Spinal cord (tissue), 9 donors: ENCODE measurements at regions not wholly inside any gene's neighbourhood (a gene's known extent, or its start where the extent isn't known, plus 50 kb on each side); places are given as distances from the start of the nearest gene placed in this dataset.

Experiments
- DNase-seq, 6 donors: peaks; one replicate each; pipeline versions ENCODE4 v3.0.0 to v3.0.0-alpha.2; 2013 to 2015; ENCODE audit warnings: low spot score in 6 of 6, low read depth in 4 of 6
- H3K27ac ChIP-seq: one replicate; pipeline ENCODE4 v1.5.1; 2013; ENCODE audit warnings: low read depth, low read length, control low read depth
- H3K27me3 ChIP-seq: one replicate; pipeline ENCODE4 v1.6.1; 2013; ENCODE audit warnings: low read length; ENCODE audit not compliant: control insufficient read depth, insufficient read depth
- H3K36me3 ChIP-seq: one replicate; pipeline ENCODE4 v1.6.1; 2013; ENCODE audit warnings: low read length; ENCODE audit not compliant: control insufficient read depth, insufficient read depth
- H3K4me1 ChIP-seq: one replicate; pipeline ENCODE4 v1.6.1; 2013; ENCODE audit warnings: low read length; ENCODE audit not compliant: control insufficient read depth, insufficient read depth
- H3K4me3 ChIP-seq: one replicate; pipeline ENCODE4 v1.5.1; 2013; ENCODE audit warnings: low read depth, low read length, control low read depth
- H3K9me3 ChIP-seq: one replicate; pipeline ENCODE4 v1.6.1; 2013; ENCODE audit warnings: low read length; ENCODE audit not compliant: control insufficient read depth, insufficient read depth
- WGBS: methylation state at CpG from one replicate; pipeline ENCODE4 v1.1.5; 2013; ENCODE audit warnings: missing lambda C conversion rate; ENCODE audit not compliant: insufficient coverage; 5-methylcytosine and 5-hydroxymethylcytosine counted together
- donor health status: healthy.

DNA sequence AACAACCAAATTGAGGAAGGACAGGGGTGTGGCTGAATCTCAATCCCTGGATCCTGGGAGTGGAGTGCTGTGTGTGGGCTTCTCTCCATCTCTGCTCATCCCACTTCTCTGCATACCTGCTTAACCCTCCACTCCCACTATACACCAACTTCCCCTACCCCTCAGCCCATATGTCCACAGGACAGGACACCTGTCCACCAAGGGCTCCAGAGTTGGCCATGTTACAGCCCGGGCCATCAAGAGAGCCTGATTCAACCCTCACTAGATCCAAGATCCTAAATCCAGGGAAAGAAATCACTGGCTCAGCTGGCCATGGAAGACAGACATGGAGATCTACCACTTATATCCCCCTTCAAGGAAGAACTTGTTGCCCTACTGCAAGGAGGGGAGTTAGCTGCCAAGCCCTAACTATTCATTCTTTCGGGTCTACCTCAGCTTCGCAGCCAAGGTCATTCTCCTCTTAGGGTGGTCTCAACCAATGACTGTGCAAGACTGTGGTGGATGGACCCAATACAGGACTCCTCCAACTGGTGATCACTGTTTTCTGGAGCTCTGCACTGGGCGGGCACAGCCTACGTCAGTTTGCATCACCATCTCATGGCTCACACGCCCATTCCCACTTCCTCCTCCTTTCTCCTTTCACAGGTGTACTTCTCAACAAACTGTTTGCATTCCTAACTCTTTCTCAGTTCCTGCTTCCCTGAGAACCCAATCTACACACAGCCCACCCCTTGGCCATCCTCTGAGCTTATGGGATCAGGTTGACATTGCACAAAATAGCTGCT is 53.7 kb upstream of the ZBTB43 start:
- no peak overlapping the region for H3K4me3 ChIP-seq
- no peak overlapping the region for H3K27ac ChIP-seq
- WGBS, result 98% methylated on average over 6 of the region's 6 CpGs
- no peaks in the 10 kb centered on the region for H3K36me3 ChIP-seq
- H3K4me1 ChIP-seq, result peaks cover 15% of the 10 kb centered on the region
- no peak for DNase-seq
- no peaks in the 10 kb centered on the region for H3K27me3 ChIP-seq
- H3K9me3 ChIP-seq, result no peaks in the 10 kb centered on the region

DNA sequence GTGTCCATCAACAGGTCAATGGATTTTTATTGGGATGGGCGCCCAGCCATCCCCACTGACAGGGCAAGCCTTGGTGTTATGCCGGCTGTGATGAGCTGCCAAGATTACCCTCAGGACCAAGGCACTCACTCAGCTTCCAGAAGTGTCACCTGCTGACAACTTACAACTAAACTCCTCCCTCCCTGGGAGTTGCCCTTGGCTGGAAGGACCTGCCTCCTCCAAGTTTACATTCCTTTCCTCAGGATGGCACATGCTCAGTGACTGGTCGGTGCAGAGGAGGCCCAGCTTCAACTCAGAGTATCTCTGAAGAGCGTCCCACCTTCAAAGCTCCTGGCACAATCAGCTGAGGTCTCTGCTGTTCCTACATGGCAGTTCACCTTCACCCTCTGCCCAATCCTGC is 52.5 kb upstream of the ZBTB43 start:
- no peaks in the 10 kb centered on the region for H3K27me3 ChIP-seq
- 72% methylated on average over 4 of the region's 4 CpGs for WGBS
- no peaks in the 10 kb centered on the region for H3K9me3 ChIP-seq
- no peaks in the 10 kb centered on the region for H3K36me3 ChIP-seq
- no peak for DNase-seq
- H3K27ac ChIP-seq, result no peak overlapping the region
- H3K4me1 ChIP-seq, result peaks cover 22% of the 10 kb centered on the region
- H3K4me3 ChIP-seq, result no peak overlapping the region

DNA sequence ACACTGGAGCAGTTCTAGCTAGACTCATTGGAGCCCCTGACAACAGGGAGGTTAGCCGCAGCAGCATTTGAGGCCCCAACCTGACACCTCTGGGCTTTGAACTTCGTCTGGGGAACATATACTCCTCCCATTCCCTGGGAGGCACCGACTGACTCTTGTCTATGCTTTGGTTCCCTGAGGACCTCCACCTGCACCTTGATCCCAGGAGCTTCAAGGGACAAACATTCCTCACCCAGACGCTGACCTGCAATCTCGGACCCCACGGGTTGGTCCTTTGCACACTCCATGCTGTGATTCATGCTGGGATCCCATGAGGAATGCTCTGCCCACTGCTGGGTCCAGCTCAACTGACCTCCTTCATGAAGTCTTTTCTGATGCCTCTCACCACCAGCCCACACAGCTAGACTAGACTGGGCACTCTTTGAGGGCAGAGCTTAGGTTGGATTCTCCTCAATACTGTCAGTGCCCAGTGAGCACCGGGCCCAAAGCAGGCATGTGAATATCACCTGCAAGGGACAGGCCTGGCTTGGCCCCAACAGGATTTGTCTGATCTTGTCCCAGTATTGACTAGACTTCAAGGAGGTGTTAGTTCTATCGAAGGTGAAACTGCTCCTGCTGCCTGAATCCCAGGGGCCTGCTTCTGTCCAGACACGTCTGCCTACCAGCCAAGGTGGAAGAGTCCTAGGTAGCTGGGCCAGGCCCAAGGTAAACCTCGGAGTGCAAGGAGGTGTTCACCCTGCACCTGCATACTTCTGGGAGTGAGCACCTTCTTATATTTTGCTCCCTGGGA is 51.8 kb upstream of the ZBTB43 start:
- Histone ChIP-seq H3K27me3 (no peaks in the 10 kb centered on the region), H3K9me3 (no peaks in the 10 kb centered on the region), H3K36me3 (no peaks in the 10 kb centered on the region), H3K27ac (no peak overlapping the region), H3K4me3 (no peak overlapping the region), H3K4me1 (peaks cover 22% of the 10 kb centered on the region)
- 83% methylated on average over 9 of the region's 10 CpGs for WGBS
- DNase-seq, result no peak

DNA sequence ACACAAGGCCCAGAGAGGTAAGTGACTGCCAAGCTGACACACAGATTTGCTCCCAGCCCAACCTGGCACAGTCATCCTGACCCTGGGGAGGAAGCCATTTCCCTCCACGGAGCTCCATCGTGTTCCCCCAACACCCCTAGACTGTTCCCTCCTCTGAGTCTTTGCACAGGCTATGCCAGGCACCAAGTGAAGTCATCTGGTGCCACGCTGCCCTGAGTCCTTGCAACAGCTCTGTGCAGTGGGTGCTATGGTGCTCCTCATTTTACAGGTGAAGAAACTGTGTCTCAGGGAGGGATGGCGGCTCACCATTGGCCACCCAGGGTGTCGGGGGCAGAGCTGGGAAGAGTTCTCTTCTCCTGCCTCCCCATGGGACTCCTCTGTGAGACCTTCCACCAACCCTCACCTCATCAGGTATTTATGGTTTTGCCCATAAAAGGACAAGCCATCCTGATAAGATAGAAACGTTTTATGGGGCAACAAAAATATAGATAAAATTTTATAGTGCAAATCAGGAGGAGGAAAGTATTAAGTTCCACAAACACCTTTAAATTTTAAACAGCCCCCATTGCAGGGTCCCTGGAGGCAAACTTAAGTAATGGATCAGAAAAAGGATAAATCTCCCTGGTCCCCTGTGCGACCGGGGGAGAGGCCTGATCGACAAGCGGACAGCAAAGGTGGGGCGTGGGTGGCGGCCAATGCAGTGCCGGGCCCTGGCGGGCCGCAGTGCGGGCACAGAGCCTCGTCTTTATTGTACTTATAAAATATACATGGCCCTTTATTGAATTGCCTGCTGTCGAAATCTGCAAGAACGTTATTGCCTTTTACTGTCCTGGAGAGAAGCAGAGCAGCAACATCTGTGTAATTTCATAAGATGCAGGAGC is 50.2 kb upstream of the ZBTB43 start:
- peak in 2 of 6 donors; percentile 35 to 93 for DNase-seq
- Histone ChIP-seq H3K36me3 (no peaks in the 10 kb centered on the region), H3K27ac (no peak overlapping the region), H3K9me3 (no peaks in the 10 kb centered on the region), H3K4me1 (peaks cover 22% of the 10 kb centered on the region), H3K27me3 (no peaks in the 10 kb centered on the region), H3K4me3 (no peak overlapping the region)
- 76% methylated on average over 8 of the region's 19 CpGs for WGBS
